Urothelium cell line (cell line): ENCODE measurements at regions not wholly inside any gene's neighbourhood (a gene's known extent, or its start where the extent isn't known, plus 50 kb on each side); places are given as distances from the start of the nearest gene placed in this dataset.

Experiments
- DNase-seq: peaks from one replicate; pipeline ENCODE4 v3.0.0; 2011; ENCODE audit warnings: low spot score, mixed read lengths
- FAIRE-seq: peaks from 2 replicates; lab custom pipeline; 2011; peaks lifted over from hg19 to GRCh38; lab: Jason Lieb, UNC

DNA sequence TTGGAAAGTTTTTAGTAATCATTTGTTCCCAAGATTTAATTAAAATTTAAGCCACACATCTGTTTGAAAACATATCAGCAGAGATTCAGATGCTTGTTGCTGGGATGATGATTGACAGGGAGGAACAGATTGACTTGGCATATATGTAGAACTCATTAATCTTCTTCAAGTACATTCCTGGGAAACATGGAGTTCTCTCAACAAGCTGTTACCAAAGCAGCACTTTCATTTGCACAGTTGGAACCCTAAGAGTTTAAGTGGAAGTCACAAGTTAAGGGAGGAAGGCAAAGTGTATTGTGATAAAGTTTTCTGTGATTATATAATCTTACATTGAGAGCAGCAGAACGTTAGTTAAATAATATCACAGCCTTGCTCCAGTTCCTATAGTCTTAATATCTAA lies 485.4 kb upstream of the CELF2 start:
- no peak for DNase-seq
- no peak for FAIRE-seq

DNA sequence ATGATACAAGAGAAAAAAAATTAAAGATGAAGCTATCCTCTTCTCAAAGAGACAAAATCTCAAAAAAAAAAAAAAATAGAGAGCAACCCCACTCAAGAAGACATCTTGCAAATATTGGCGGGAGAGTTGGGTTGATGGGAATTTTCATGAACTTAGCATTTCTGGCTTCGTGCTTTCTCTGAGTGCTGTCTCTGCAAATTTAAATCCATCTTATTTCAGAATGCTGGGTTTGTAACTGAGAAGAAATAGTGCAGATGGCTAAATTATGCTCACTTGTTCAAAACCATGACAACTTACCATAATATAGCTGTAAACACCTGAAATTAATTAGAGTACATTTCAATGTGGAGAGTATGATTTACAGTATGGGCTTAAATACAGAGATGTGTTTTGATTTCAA lies 484.8 kb upstream of the CELF2 start:
- no peak for DNase-seq
- FAIRE-seq: no peak

DNA sequence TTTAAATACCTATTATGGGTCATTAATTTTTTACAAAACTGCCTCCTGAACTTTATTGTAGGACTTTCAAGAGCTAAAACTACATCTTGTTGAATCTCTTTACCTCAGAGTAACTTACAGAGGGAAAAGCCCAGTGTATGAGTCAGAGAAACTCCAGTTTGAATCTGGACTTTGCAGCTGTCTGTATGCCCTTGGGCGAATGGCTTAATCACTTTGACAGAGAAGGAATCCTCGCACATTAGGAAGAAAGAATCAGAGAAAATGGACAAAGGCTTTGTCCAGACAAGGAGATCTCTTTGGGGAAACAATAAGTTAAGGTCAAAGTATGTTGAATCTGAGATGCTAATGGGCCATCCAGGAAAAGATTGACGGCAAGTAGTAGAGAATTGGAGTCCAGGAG lies 484.2 kb upstream of the CELF2 start:
- DNase-seq: no peak

DNA sequence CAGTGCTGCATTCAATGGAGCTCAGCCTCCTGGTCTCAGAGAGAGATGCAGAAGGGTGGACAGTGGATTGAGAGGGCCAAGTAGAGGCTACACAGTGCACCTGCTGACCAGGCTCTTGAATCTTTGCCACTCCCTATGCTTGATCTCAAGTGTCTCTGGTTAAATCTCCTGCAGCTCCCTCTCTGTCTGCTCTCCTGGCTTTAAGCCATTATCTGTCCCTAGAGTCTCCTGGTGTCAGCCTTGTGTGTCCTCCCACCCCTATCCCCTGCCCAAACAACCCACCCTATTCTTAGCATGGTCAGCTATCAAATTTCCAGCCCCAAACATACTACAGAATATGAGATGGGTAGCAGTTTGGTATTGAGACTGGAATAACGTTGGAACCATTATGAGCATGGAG lies 479.3 kb upstream of the CELF2 start:
- FAIRE-seq (no peak), DNase-seq (no peak)

More for the DNA sequence above, 484.2 kb upstream of the CELF2 start:
- no peak for FAIRE-seq

GRCh38 chr10:10540398-10540797 lies 477.3 kb upstream of the CELF2 start:
- no peak for FAIRE-seq
- no peak for DNase-seq

DNA sequence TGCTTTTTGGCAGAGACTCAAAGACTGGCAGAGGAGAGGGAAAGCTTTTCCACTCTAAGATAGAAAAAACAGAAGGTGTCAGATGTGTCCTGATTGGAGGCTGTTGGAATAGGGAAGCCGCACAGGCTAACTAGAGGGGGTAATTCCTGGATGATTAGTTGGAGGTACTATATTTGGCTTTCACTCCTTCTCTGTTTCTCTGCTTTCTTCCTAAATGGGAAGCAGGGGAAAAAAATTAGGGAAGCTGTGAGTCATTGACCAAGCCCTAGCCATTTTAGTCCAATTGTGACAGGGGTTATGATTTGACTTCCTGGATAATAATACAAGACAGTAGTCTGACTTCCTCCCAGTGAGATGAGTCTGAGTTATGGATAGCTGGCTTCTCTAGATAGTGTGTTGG lies 475.2 kb upstream of the CELF2 start:
- DNase-seq: no peak
- no peak for FAIRE-seq

GRCh38 chr10:10544890-10545289 lies 472.8 kb upstream of the CELF2 start:
- FAIRE-seq: no peak
- DNase-seq: no peak

- FAIRE-seq (no peak), DNase-seq (no peak)
Measured at GRCh38 chr10:10545771-10546170, 471.9 kb upstream of the CELF2 start.

DNA sequence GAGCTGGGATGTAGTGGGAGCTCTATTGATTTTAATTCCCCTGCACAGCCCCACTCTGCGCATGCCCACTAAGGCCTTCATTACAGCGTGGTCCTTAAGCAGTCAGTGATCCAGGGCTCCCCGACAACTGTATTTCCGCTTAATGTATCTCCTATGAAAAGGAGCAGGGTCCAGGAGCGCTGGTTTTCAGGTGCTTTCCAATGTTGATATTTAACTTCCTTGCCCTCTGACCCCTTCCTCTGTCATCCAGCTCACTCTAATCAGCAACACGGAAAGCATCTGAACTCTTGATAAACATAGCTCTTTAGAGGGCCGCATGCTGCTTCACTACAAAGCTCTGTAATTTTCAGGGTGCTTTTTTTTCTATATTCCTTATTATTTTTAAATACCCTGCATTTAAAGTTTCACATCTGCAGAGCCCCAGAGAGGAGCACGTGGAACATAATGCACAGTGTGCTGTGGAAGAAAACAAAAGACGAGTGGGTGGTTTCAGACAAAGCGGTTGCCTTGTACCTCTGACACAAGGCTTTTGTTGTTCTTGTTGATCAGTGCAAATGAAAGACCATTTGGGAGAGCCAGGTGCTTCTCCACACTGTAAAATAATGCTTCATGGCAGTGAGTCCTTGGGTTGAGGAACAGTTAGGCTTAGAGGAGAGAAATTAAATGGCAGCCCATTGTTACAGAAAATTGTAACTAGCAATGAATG lies 465.9 kb upstream of the CELF2 start:
- no peak for DNase-seq
- FAIRE-seq: no peak

DNA sequence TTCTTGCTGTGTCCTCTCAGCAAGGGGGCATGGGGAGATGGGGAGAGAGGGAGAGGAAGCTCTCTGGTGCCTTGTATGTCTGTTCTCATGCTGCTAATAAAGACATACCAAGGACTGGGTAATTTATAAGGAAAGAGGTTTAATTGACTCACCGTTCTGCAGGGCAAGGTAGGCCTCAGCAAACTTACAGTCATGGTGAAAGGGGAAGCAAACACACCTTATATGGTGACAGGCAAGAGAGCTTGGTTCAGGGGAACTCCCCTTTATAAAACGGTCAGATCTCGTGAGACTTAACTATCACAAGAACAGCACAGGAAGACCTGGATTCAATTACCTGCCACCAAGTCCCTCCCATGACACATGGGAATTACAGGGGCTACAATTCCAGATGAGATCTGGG lies 464.7 kb upstream of the CELF2 start:
- no peak for FAIRE-seq
- no peak for DNase-seq

GRCh38 chr10:10564081-10564794 lies 453.4 kb upstream of the CELF2 start:
- no peak for DNase-seq

GRCh38 chr10:10576937-10577336 lies 440.7 kb upstream of the CELF2 start:
- FAIRE-seq (no peak), DNase-seq (no peak)

More at GRCh38 chr10:10564081-10564794, 453.4 kb upstream of the CELF2 start:
- no peak for FAIRE-seq

DNA sequence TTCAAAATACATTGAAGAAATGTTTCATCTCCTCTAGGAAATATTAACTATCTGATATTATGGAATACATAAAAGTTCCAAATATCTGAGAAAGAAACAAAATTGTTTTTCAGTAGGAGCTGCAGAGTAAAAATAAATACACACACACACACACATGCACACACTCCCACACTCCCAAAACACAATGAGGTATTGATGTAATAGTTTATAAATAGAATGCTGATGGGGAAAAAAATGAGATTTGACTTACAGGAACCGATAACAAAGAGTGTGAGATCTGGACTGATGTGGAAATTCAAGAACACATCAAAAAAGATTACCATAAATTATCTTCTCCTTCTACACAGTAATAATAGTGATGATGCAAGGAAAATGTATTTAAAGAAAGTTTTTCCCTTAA lies 438.0 kb upstream of the CELF2 start:
- no peak for FAIRE-seq
- no peak for DNase-seq

DNA sequence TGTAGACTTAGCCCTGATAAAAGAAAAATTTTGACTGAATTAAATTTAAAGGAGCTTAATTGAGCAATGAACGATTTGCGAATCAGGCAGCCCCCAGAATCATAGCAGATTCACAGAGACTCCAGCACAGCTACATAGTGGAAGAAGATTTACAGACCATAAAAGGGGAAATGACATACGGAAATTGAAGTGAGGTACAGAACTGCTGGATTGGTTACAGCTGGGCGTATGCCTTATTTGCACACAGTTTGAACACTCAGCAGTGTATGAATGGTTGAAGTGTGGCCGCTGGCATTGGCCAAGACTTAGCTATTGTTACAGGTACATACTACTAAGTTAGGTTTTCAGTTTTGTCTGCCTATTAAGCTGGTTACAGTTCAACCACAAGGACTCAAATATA lies 433.5 kb upstream of the CELF2 start:
- DNase-seq (no peak), FAIRE-seq (no peak)

- FAIRE-seq (no peak), DNase-seq (no peak)
Measured at GRCh38 chr10:10587744-10588393, 429.8 kb upstream of the CELF2 start.

GRCh38 chr10:10589540-10590303 lies 427.9 kb upstream of the CELF2 start:
- peak; percentile 27 for DNase-seq
- no peak for FAIRE-seq

DNA sequence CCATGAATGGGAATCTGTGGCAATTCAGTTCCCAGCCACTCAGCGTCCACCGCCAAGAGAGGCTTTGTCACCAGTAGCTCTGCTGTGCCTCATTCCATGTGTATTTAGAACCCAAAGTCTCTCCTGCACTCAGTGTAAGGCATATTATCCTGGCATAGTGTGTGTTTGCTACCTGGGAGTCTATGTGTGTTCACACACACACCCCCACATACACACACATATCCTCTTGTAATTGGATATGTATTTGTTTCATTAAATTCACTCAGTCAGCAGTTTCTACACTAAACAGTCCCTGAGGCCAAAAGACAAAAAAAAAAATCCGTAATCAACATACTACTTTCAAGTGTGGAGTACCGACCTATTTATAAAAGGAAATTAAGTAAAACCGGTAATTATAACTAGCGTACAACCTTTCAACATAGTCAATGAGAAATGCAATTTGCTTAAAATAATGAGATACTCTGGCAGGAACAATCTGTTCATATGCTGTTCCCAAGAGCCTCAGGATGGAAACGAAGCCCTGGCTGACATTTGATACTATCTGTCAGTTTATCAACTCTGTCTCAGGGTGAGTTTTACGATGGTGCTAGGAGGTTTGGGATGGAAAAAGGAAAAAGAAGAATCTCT lies 425.8 kb upstream of the CELF2 start:
- FAIRE-seq: no peak
- no peak for DNase-seq

- DNase-seq (no peak), FAIRE-seq (no peak)
Measured at GRCh38 chr10:10596256-10596655, 421.4 kb upstream of the CELF2 start.

GRCh38 chr10:10598297-10598696 lies 419.4 kb upstream of the CELF2 start:
- DNase-seq: no peak
- FAIRE-seq: no peak

GRCh38 chr10:10600004-10600403 lies 417.7 kb upstream of the CELF2 start:
- FAIRE-seq: no peak
- DNase-seq: no peak

DNA sequence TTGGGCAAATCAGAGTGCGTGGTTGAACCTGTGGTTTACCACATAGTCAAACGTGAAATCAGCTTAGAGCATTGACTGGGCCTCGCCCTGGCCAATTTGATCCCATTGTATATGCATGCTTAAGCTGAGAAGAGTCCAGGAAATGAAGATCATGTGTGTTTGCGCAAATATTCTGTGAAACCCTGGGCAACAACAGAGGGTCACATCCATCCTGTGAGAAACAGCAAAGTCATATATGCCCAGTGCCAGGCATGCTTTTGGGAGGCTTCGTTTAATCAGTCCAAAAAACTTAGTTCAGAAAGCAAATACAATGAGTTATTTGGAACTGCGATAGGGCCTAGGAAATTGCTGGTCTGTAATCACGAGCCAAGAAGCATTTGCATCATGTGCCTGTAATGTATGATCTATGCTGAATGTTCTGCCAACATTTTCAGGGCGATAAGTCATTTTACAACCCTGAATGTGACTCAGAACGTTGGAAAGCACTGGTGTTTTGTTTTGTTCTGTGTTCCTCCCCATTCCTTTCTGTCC lies 412.1 kb upstream of the CELF2 start:
- FAIRE-seq: no peak
- peak; percentile 20 for DNase-seq
